ENCODE measurements at regions not wholly inside any gene's neighbourhood (a gene's known extent, or its start where the extent isn't known, plus 50 kb on each side); places are given as distances from the start of the nearest gene placed in this dataset.

GRCh38 chr9:16136961-16137360 lies 584.1 kb downstream of the CCDC171 start:
- ATAC-seq (no peak), DNase-seq (ENCODE audit: low read depth, low spot score) (no peak)
- intact Hi-C loops (cut with micrococcal nuclease; ENCODE audit: unreplicated experiment) (no loop called here), in situ Hi-C loops (cut with HindIII; ENCODE audit: low pct_unique_long_range_greater_than_20kb, low sequenced_read_pairs) (no loop called here)
- Histone ChIP-seq H3K27me3 (ENCODE audit: control insufficient read depth, insufficient read depth, low read length) (no peaks in the 10 kb centered on the region), H3K9me3 (ENCODE audit: control insufficient read depth, insufficient read depth, low read depth, low read length) (no peaks in the 10 kb centered on the region), H3K4me1 (ENCODE audit: control insufficient read depth, insufficient read depth, low read length) (no peaks in the 10 kb centered on the region), H3K27ac (ENCODE audit: low read length) (no peak overlapping the region), H3K4me3 (ENCODE audit: low read depth in 2 of 2, low read length in 2 of 2) (no peak overlapping the region), H3K36me3 (ENCODE audit: control insufficient read depth, insufficient read depth, low read length) (no peaks in the 10 kb centered on the region)
- CTCF ChIA-PET, result no interaction called here
- no peak for TF ChIP-seq CTCF (IDR thresholded peaks at IDR 0.05)
- TF ChIP-seq, protein P1, sequence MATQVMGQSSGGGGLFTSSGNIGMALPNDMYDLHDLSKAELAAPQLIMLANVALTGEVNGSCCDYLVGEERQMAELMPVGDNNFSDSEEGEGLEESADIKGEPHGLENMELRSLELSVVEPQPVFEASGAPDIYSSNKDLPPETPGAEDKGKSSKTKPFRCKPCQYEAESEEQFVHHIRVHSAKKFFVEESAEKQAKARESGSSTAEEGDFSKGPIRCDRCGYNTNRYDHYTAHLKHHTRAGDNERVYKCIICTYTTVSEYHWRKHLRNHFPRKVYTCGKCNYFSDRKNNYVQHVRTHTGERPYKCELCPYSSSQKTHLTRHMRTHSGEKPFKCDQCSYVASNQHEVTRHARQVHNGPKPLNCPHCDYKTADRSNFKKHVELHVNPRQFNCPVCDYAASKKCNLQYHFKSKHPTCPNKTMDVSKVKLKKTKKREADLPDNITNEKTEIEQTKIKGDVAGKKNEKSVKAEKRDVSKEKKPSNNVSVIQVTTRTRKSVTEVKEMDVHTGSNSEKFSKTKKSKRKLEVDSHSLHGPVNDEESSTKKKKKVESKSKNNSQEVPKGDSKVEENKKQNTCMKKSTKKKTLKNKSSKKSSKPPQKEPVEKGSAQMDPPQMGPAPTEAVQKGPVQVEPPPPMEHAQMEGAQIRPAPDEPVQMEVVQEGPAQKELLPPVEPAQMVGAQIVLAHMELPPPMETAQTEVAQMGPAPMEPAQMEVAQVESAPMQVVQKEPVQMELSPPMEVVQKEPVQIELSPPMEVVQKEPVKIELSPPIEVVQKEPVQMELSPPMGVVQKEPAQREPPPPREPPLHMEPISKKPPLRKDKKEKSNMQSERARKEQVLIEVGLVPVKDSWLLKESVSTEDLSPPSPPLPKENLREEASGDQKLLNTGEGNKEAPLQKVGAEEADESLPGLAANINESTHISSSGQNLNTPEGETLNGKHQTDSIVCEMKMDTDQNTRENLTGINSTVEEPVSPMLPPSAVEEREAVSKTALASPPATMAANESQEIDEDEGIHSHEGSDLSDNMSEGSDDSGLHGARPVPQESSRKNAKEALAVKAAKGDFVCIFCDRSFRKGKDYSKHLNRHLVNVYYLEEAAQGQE (IDR thresholded peaks at IDR 0.05; ENCODE audit: insufficient read depth in 1 of 2, low read depth in 2 of 2, low read length in 1 of 2), result no peak
- no peak for TF ChIP-seq POLR2AphosphoS5 (IDR thresholded peaks at IDR 0.05; ENCODE audit: low read depth, low read length)
- TF ChIP-seq TCF7L2 (IDR thresholded peaks at IDR 0.05; ENCODE audit: low read depth, low read length), result no peak
- TF ChIP-seq SIN3A (IDR thresholded peaks at IDR 0.05; ENCODE audit: borderline replicate concordance, insufficient read depth, low read depth, low read length), result no peak
- no TSS peak for BruUV-seq (replicated peaks)
- POLR2A ChIA-PET, result no interaction called here

DNA sequence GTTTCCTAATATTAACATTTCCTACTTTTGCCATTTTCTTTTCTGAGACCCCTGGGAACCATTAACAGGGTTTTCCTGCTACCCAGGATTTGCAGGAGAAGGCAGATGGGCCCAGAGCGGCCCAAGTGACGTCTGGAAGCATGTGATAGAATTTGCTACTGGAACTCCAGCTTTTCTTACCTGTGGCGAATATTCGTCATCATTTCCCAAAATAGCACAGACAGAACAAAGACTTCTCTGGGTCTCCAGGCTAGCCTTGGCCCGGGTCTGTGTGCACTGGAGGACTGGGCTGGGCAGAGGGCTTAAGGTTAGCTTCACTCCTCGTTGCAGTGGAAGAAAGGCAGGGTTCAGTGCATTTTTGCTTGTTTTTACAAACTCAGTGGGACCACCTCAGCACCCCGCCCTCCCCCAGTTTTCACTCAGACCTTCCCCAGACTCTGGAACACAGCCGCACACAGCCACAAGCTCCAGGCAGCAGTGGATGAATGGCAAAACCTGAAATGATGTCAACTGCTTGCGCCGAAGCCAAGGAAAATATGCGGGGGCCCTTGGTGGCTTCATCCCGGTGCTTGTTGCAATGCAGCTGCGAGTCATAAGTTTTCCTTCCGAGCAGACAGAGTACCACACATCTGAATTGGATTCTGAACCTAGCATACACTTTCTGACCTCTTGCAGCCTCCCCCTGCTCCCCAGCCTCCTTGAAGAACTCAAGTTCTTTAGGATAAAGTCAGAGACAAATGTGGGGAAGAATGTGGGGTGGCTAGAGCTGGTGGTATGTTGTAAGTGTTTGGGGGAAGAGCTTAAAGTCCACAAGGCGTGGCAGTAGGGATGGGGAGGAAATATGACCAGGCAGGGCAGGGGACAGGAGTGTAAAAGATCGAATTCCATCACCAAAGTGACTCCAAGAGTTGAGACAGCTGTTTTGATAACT lies 586.0 kb downstream of the CCDC171 start:
- no peaks in the 10 kb centered on the region for H3K4me1 ChIP-seq (ENCODE audit: control insufficient read depth, insufficient read depth, low read length)
- ChIA-PET POLR2A (no interaction called here), CTCF (no interaction called here)
- no peak for DNase-seq (ENCODE audit: low read depth, low spot score)
- no peaks in the 10 kb centered on the region for H3K27me3 ChIP-seq (ENCODE audit: control insufficient read depth, insufficient read depth, low read length)
- BruUV-seq (replicated peaks), result no TSS peak
- no peak overlapping the region for H3K4me3 ChIP-seq (ENCODE audit: low read depth in 2 of 2, low read length in 2 of 2)
- TF ChIP-seq POLR2AphosphoS5 (IDR thresholded peaks at IDR 0.05; ENCODE audit: low read depth, low read length) (no peak), CTCF (IDR thresholded peaks at IDR 0.05) (no peak), SIN3A (IDR thresholded peaks at IDR 0.05; ENCODE audit: borderline replicate concordance, insufficient read depth, low read depth, low read length) (no peak), TCF7L2 (IDR thresholded peaks at IDR 0.05; ENCODE audit: low read depth, low read length) (no peak)
- TF ChIP-seq, protein P1 (IDR thresholded peaks at IDR 0.05; ENCODE audit: insufficient read depth in 1 of 2, low read depth in 2 of 2, low read length in 1 of 2), result no peak
- no peak overlapping the region for H3K27ac ChIP-seq (ENCODE audit: low read length)
- no peaks in the 10 kb centered on the region for H3K36me3 ChIP-seq (ENCODE audit: control insufficient read depth, insufficient read depth, low read length)
- intact Hi-C loops (cut with micrococcal nuclease; ENCODE audit: unreplicated experiment), result no loop called here
- in situ Hi-C loops (cut with HindIII; ENCODE audit: low pct_unique_long_range_greater_than_20kb, low sequenced_read_pairs), result no loop called here
- no peak for ATAC-seq
- no peaks in the 10 kb centered on the region for H3K9me3 ChIP-seq (ENCODE audit: control insufficient read depth, insufficient read depth, low read depth, low read length)
